Mucosa of descending colon (tissue), 3 donors: ENCODE measurements at regions not wholly inside any gene's neighbourhood (a gene's known extent, or its start where the extent isn't known, plus 50 kb on each side); places are given as distances from the start of the nearest gene placed in this dataset.

Experiments used
- ATAC-seq: fragments of 200-7000 bp; cut with Tn5 transposase; one replicate; pipeline ENCODE4 v1.9.1; 2020; ENCODE audit warnings: mild to moderate bottlenecking, moderate library complexity
- DNase-seq, 3 donors: peaks; one replicate each; pipeline ENCODE4 v3.0.0-alpha.2; 2020
- H3K36me3 ChIP-seq: fragments of 200-600 bp; one replicate; pipeline ENCODE4 v1.8.0; 2021; ENCODE audit warnings: low read depth, mild to moderate bottlenecking
- H3K4me1 ChIP-seq: fragments of 200-600 bp; one replicate; pipeline ENCODE4 v1.8.0; 2021; ENCODE audit warnings: low read depth, mild to moderate bottlenecking
- H3K4me3 ChIP-seq: fragments of 200-600 bp; one replicate; pipeline ENCODE4 v1.8.0; 2021; ENCODE audit warnings: mild to moderate bottlenecking
- H3K9me3 ChIP-seq: fragments of 200-600 bp; one replicate; pipeline ENCODE4 v1.8.0; 2021; ENCODE audit warnings: mild to moderate bottlenecking
- intact Hi-C, 2 donors: fragments of 100-400 bp; cut with DNase I in 1 of 2; cut with micrococcal nuclease in 1 of 2; formaldehyde crosslinking; loops; one replicate each; pipeline versions ENCODE4 v1.11.0 to v1.11.1; 2022; cut with DNase I, micrococcal nuclease
- TF ChIP-seq, protein P1 (sequence below): fragments of 200-600 bp; IDR thresholded peaks from one replicate; pipeline ENCODE4 v1.8.0; 2022; ENCODE audit warnings: antibody characterized with exemption, mild to moderate bottlenecking
- donor health status: DM: no; HTN: no; CAD: no; lungs with moderate emphysema.
- donor health status: DM: no; HTN: no; CAD: no.
- donor health status: DM: no; HTN: yes; CAD: no.

GRCh38 chr7:49638166-49638565 is 135.3 kb upstream of the VWC2 start:
- intact Hi-C loops: no loop called here
- TF ChIP-seq, protein P1, sequence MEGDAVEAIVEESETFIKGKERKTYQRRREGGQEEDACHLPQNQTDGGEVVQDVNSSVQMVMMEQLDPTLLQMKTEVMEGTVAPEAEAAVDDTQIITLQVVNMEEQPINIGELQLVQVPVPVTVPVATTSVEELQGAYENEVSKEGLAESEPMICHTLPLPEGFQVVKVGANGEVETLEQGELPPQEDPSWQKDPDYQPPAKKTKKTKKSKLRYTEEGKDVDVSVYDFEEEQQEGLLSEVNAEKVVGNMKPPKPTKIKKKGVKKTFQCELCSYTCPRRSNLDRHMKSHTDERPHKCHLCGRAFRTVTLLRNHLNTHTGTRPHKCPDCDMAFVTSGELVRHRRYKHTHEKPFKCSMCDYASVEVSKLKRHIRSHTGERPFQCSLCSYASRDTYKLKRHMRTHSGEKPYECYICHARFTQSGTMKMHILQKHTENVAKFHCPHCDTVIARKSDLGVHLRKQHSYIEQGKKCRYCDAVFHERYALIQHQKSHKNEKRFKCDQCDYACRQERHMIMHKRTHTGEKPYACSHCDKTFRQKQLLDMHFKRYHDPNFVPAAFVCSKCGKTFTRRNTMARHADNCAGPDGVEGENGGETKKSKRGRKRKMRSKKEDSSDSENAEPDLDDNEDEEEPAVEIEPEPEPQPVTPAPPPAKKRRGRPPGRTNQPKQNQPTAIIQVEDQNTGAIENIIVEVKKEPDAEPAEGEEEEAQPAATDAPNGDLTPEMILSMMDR: no peak
- ATAC-seq: no peak
- Histone ChIP-seq H3K4me3 (no peak overlapping the region), H3K4me1 (no peaks in the 10 kb centered on the region), H3K9me3 (no peaks in the 10 kb centered on the region), H3K36me3 (no peaks in the 10 kb centered on the region)
- DNase-seq: no peak

- DNase-seq (no peak), ATAC-seq (no peak)
- TF ChIP-seq, protein P1: no peak
- H3K4me1 ChIP-seq: no peaks in the 10 kb centered on the region
- H3K4me3 ChIP-seq: no peak overlapping the region
- no peaks in the 10 kb centered on the region for H3K36me3 ChIP-seq
- intact Hi-C loops: no loop called here
- no peaks in the 10 kb centered on the region for H3K9me3 ChIP-seq
Observed at GRCh38 chr7:49639068-49639593, 134.3 kb upstream of the VWC2 start.

DNA sequence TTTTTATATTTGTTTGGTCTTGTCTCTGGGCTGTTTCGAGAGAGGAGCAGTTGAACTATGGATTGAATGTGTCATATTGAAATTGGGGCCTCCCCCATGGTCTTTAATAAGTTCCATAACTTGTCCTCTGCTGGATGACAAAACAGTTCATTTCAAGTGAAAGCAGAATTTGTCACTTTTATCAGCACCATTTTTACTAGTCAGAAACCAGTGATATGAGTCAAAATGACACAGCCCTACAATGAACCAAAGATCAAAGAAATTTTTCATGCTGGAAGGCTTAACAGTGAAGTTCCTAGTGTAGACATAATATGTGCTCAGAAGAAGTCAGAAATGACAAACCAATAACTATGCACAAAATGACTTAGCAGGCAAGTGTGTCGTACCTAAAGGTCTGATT is 133.6 kb upstream of the VWC2 start:
- intact Hi-C loops: no loop called here
- no peak for DNase-seq
- ATAC-seq: no peak
- Histone ChIP-seq H3K4me3 (no peak overlapping the region), H3K4me1 (no peaks in the 10 kb centered on the region), H3K9me3 (no peaks in the 10 kb centered on the region), H3K36me3 (no peaks in the 10 kb centered on the region)
- TF ChIP-seq, protein P1: no peak

- no peak for ATAC-seq
Observed at GRCh38 chr7:49643321-49643720, 130.1 kb upstream of the VWC2 start.

GRCh38 chr7:49643736-49644135 is 129.7 kb upstream of the VWC2 start:
- DNase-seq: no peak
- H3K4me1 ChIP-seq: no peaks in the 10 kb centered on the region
- TF ChIP-seq, protein P1: no peak
- H3K9me3 ChIP-seq: no peaks in the 10 kb centered on the region
- H3K36me3 ChIP-seq: no peaks in the 10 kb centered on the region
- ATAC-seq: no peak
- intact Hi-C loops: no loop called here
- no peak overlapping the region for H3K4me3 ChIP-seq

More at GRCh38 chr7:49643321-49643720, 130.1 kb upstream of the VWC2 start:
- H3K36me3 ChIP-seq: no peaks in the 10 kb centered on the region
- H3K9me3 ChIP-seq: no peaks in the 10 kb centered on the region
- TF ChIP-seq, protein P1: no peak
- intact Hi-C loops: no loop called here
- no peak overlapping the region for H3K4me3 ChIP-seq
- DNase-seq: no peak
- H3K4me1 ChIP-seq: no peaks in the 10 kb centered on the region
